GM23248 (cell line): ENCODE measurements at regions not wholly inside any gene's neighbourhood (a gene's known extent, or its start where the extent isn't known, plus 50 kb on each side); places are given as distances from the start of the nearest gene placed in this dataset.

Experiments used
- DNase-seq: peaks from one replicate; pipeline ENCODE4 v3.0.0-alpha.2; 2015
- H2AFZ ChIP-seq: fragments of 200-600 bp; sonication (generic); 2 replicates; pipeline ENCODE4 v1.6.1; 2016; ENCODE audit warnings: antibody characterized with exemption
- H3F3A ChIP-seq: fragments of 200-600 bp; sonication (generic); 2 replicates; pipeline ENCODE4 v1.6.1; 2016; ENCODE audit warnings: mild to moderate bottlenecking, antibody characterized with exemption, mixed run types; ENCODE audit not compliant: insufficient read depth
- H3K27ac ChIP-seq: fragments of 200-600 bp; sonication (generic); 2 replicates; pipeline ENCODE4 v1.5.1; 2016; ENCODE audit warnings: mild to moderate bottlenecking
- H3K27me3 ChIP-seq: fragments of 200-600 bp; sonication (generic); replicated peaks from 2 replicates; pipeline ENCODE4 v1.6.1; 2016; ENCODE audit warnings: mild to moderate bottlenecking; ENCODE audit not compliant: insufficient read depth
- H3K36me3 ChIP-seq: fragments of 200-600 bp; sonication (generic); 2 replicates; pipeline ENCODE4 v1.6.1; 2016; ENCODE audit warnings: low read depth, mild to moderate bottlenecking
- H3K4me1 ChIP-seq: fragments of 200-600 bp; sonication (generic); 2 replicates; pipeline ENCODE4 v1.6.1; 2016; ENCODE audit warnings: mild to moderate bottlenecking; ENCODE audit not compliant: insufficient read depth
- H3K4me2 ChIP-seq: fragments of 200-600 bp; sonication (generic); one replicate; pipeline ENCODE4 v1.6.1; 2016; ENCODE audit warnings: mild to moderate bottlenecking; ENCODE audit not compliant: unreplicated experiment
- H3K4me3 ChIP-seq: fragments of 200-600 bp; sonication (generic); 2 replicates; pipeline ENCODE4 v1.5.1; 2016; ENCODE audit warnings: mild to moderate bottlenecking
- H3K79me2 ChIP-seq: fragments of 200-600 bp; sonication (generic); 2 replicates; pipeline ENCODE4 v1.6.1; 2016; ENCODE audit warnings: mild to moderate bottlenecking; ENCODE audit not compliant: insufficient read depth
- H3K9ac ChIP-seq: fragments of 200-600 bp; sonication (generic); 2 replicates; pipeline ENCODE4 v1.6.1; 2016; ENCODE audit warnings: mild to moderate bottlenecking
- H3K9me2 ChIP-seq: fragments of 200-600 bp; sonication (generic); 2 replicates; pipeline ENCODE4 v1.6.1; 2016; ENCODE audit warnings: mixed run types, mild to moderate bottlenecking, moderate library complexity; ENCODE audit not compliant: insufficient read depth
- H3K9me3 ChIP-seq: fragments of 200-600 bp; sonication (generic); one replicate; pipeline ENCODE4 v1.6.1; 2017; ENCODE audit warnings: low read depth
- H4K20me1 ChIP-seq: fragments of 200-600 bp; sonication (generic); 2 replicates; pipeline ENCODE4 v1.6.0; 2016; ENCODE audit not compliant: insufficient read depth
- EZH2 ChIP-seq: fragments of 200-600 bp; sonication (generic); IDR thresholded peaks from 2 replicates; pipeline ENCODE4 v1.6.1; 2018; ENCODE audit warnings: antibody characterized with exemption, mild to moderate bottlenecking; ENCODE audit not compliant: insufficient read depth, poor library complexity, severe bottlenecking
- EZH2phosphoT487 ChIP-seq: fragments of 200-600 bp; sonication (generic); IDR thresholded peaks from 2 replicates; pipeline ENCODE4 v1.6.1; 2018; ENCODE audit warnings: antibody characterized with exemption, moderate library complexity, mild to moderate bottlenecking, low read depth; ENCODE audit not compliant: insufficient read depth
- WGBS, 2 experiments: methylation state at CpG; one replicate each; pipeline ENCODE4 v1.1.6; 2015 to 2017; ENCODE audit warnings: low lambda C conversion rate in 2 of 2, low coverage in 1 of 2; ENCODE audit errors: missing lambda C conversion rate in 2 of 2; 5-methylcytosine and 5-hydroxymethylcytosine counted together
- in situ Hi-C: fragments of 300-500 bp; cut with MboI; formaldehyde crosslinking; loops from 2 replicates; pipeline ENCODE4 v1.15.0; 2020

DNA sequence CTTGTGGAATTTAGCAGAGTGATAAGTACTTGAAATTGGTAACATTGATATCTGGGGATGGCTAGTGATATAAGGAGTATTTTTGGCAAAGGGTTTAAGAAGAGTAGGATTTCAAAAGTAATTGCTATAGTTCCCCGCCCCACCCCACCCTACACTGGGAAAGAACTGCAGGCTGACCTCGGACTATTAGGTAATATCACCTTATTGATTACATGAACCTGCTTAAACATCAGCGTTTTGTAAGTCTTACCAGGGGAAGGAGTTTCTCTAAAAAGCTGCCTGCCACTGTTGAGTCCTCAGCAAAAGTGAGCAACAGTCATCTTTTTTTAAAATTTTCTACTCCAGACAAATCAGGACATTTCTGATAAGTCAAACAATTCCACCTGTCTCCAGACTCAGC, 337.3 kb downstream of the DTWD2 start:
- H3K4me2 ChIP-seq = no peak overlapping the region
- no peak for DNase-seq
- H3K79me2 ChIP-seq = no peaks in the 10 kb centered on the region
- in situ Hi-C loops = no loop called here
- no peaks in the 10 kb centered on the region for H3K36me3 ChIP-seq
- H3K27ac ChIP-seq = no peak overlapping the region
- no peaks in the 10 kb centered on the region; the same call in 1 of the 2 replicates for H3K9me2 ChIP-seq
- H3K9me3 ChIP-seq = no peaks in the 10 kb centered on the region
- no peaks in the 10 kb centered on the region for H4K20me1 ChIP-seq
- no peak overlapping the region for H2AFZ ChIP-seq
- no peaks in the 10 kb centered on the region for H3K4me1 ChIP-seq
- no peaks in the 10 kb centered on the region for H3F3A ChIP-seq
- no peak overlapping the region for H3K9ac ChIP-seq
- no peak for TF ChIP-seq EZH2
- TF ChIP-seq EZH2phosphoT487 = no peak
- H3K27me3 ChIP-seq = no peaks in the 10 kb centered on the region
- WGBS, 2 experiments = 26 to 28% methylated on average over 3 of the region's 3 CpGs
- no peak overlapping the region for H3K4me3 ChIP-seq

DNA sequence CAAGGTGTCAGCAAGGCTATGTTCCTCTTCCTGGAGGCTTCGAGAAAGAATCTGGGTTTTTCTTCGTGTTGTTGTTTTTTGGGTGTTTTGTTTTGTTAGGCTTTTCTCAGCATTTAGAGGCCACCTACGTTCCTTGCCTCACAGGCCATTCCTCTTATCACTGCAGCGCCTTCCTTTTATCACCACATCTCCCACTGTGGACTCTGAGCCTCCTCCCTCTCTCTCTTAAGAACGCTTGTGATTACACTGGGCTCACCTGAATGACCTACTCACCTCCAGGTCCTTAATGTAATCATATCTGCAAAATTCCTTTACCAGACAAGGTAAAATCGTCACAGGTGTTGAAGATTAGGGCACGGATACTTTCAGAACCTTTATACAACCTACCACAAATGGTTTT, 340.8 kb downstream of the DTWD2 start:
- Histone ChIP-seq H3K9me2 (no peaks in the 10 kb centered on the region), H3K9ac (no peak overlapping the region), H3K4me3 (no peak overlapping the region), H4K20me1 (no peaks in the 10 kb centered on the region), H3K79me2 (no peaks in the 10 kb centered on the region), H3K9me3 (no peaks in the 10 kb centered on the region), H3K27ac (no peak overlapping the region), H3K36me3 (no peaks in the 10 kb centered on the region), H3F3A (no peaks in the 10 kb centered on the region), H2AFZ (no peak overlapping the region), H3K4me2 (no peak overlapping the region), H3K27me3 (no peaks in the 10 kb centered on the region), H3K4me1 (no peaks in the 10 kb centered on the region)
- in situ Hi-C loops = no loop called here
- WGBS, 2 experiments = 28 to 41% methylated on average over 7 of the region's 7 CpGs
- no peak for TF ChIP-seq EZH2
- TF ChIP-seq EZH2phosphoT487 = no peak
- no peak for DNase-seq

- WGBS, 2 experiments = 37 to 50% methylated on average over 6 of the region's 6 CpGs
- no peaks in the 10 kb centered on the region for H3K4me1 ChIP-seq
- H4K20me1 ChIP-seq = no peaks in the 10 kb centered on the region
- H3K79me2 ChIP-seq = no peaks in the 10 kb centered on the region
- no peak overlapping the region for H3K4me2 ChIP-seq
- no peak overlapping the region for H3K9ac ChIP-seq
- H3K9me3 ChIP-seq = no peaks in the 10 kb centered on the region
- no peak overlapping the region for H3K4me3 ChIP-seq
- in situ Hi-C loops = no loop called here
- no peak for DNase-seq
- H3K36me3 ChIP-seq = no peaks in the 10 kb centered on the region
- no peaks in the 10 kb centered on the region for H3F3A ChIP-seq
- no peak overlapping the region for H3K27ac ChIP-seq
- H3K27me3 ChIP-seq = no peaks in the 10 kb centered on the region
- TF ChIP-seq EZH2phosphoT487 = no peak
- TF ChIP-seq EZH2 = no peak
- H3K9me2 ChIP-seq = no peaks in the 10 kb centered on the region
- H2AFZ ChIP-seq = no peak overlapping the region
Observed at GRCh38 chr5:118646917-118647316, 341.4 kb downstream of the DTWD2 start.

- H4K20me1 ChIP-seq = no peaks in the 10 kb centered on the region
- no peak for DNase-seq
- no peak overlapping the region for H3K9ac ChIP-seq
- H3K27ac ChIP-seq = no peak overlapping the region
- no peaks in the 10 kb centered on the region for H3K79me2 ChIP-seq
- no peaks in the 10 kb centered on the region for H3K27me3 ChIP-seq
- no peaks in the 10 kb centered on the region for H3K36me3 ChIP-seq
- H2AFZ ChIP-seq = no peak overlapping the region
- WGBS, 2 experiments = 57 to 62% methylated on average over 9 of the region's 9 CpGs
- H3K4me2 ChIP-seq = no peak overlapping the region
- no peaks in the 10 kb centered on the region for H3F3A ChIP-seq
- in situ Hi-C loops = no loop called here
- no peak overlapping the region for H3K4me3 ChIP-seq
- H3K9me3 ChIP-seq = no peaks in the 10 kb centered on the region
- no peaks in the 10 kb centered on the region for H3K9me2 ChIP-seq
- no peaks in the 10 kb centered on the region for H3K4me1 ChIP-seq
- no peak for TF ChIP-seq EZH2
- no peak for TF ChIP-seq EZH2phosphoT487
Observed at GRCh38 chr5:118637947-118638670, 350.2 kb downstream of the DTWD2 start.
